GM12878 (cell line): ENCODE measurements at regions not wholly inside any gene's neighbourhood (a gene's known extent, or its start where the extent isn't known, plus 50 kb on each side); places are given as distances from the start of the nearest gene placed in this dataset.

ENCODE experiments used
- CEBPZ ChIP-seq: fragments of 150-350 bp; IDR thresholded peaks from 2 replicates; pipeline ENCODE4 v1.6.1; 2016; ENCODE audit warnings: low read depth, low read length
- CHD1 ChIP-seq: IDR thresholded peaks from 2 replicates; pipeline ENCODE4 v1.6.1; 2012; ENCODE audit warnings: low read depth, low read length, improper control_type of control experiment
- DPF2 ChIP-seq: fragments of 450-650 bp; IDR thresholded peaks from 2 replicates; pipeline ENCODE4 v1.6.1; 2017; ENCODE audit warnings: mild to moderate bottlenecking
- IRF3 ChIP-seq: fragments of 450-650 bp; IDR thresholded peaks from 2 replicates; pipeline ENCODE4 v1.6.1; 2014; ENCODE audit warnings: mild to moderate bottlenecking
- NFYB ChIP-seq: IDR thresholded peaks from 2 replicates; pipeline ENCODE4 v1.6.1; 2011; ENCODE audit warnings: low read depth, mild to moderate bottlenecking, low read length, improper control_type of control experiment, moderate library complexity; ENCODE audit not compliant: insufficient read depth
- REST ChIP-seq: IDR thresholded peaks from 2 replicates; pipeline ENCODE4 v1.6.1; 2012; ENCODE audit warnings: mild to moderate bottlenecking, low read depth, low read length
- SMC3 ChIP-seq: IDR thresholded peaks from 2 replicates; pipeline ENCODE4 v1.6.1; 2011; ENCODE audit warnings: low read length, improper control_type of control experiment, borderline replicate concordance
- SREBF1 ChIP-seq: IDR thresholded peaks from 2 replicates; pipeline ENCODE4 v1.6.1; 2012; ENCODE audit warnings: mild to moderate bottlenecking, low read length
- ZNF207 ChIP-seq: fragments of 450-650 bp; IDR thresholded peaks from 2 replicates; pipeline ENCODE4 v1.6.1; 2014; ENCODE audit warnings: antibody characterized with exemption, mild to moderate bottlenecking, borderline replicate concordance

- no peak for TF ChIP-seq CEBPZ
- TF ChIP-seq ZNF207: no peak
- no peak for TF ChIP-seq NFYB
- TF ChIP-seq DPF2: no peak
- TF ChIP-seq SREBF1: no peak
- no peak for TF ChIP-seq CHD1
- TF ChIP-seq SMC3: no peak
- no peak for TF ChIP-seq IRF3
- no peak for TF ChIP-seq REST
Observed at GRCh38 chr6:144474904-144475303, 189.8 kb downstream of the UTRN start (continued).
